ENCODE measurements at regions not wholly inside any gene's neighbourhood (a gene's known extent, or its start where the extent isn't known, plus 50 kb on each side); places are given as distances from the start of the nearest gene placed in this dataset.

- no peak for DNase-seq
Observed at GRCh38 chr12:125685915-125686314, 620.7 kb downstream of the AACS start.

- no peak for DNase-seq
Observed at GRCh38 chr12:125687403-125687802, 622.2 kb downstream of the AACS start.

GRCh38 chr12:125687820-125688219 lies 622.6 kb downstream of the AACS start:
- no peak for DNase-seq

GRCh38 chr12:125688223-125688622 lies 623.0 kb downstream of the AACS start:
- DNase-seq = no peak

GRCh38 chr12:125688881-125689280 lies 623.6 kb downstream of the AACS start:
- DNase-seq = no peak

GRCh38 chr12:125689576-125690410 lies 624.6 kb downstream of the AACS start:
- DNase-seq = no peak

- no peak for DNase-seq
Observed at GRCh38 chr12:125690841-125691240, 625.6 kb downstream of the AACS start.

GRCh38 chr12:125696054-125696453 lies 630.8 kb downstream of the AACS start:
- DNase-seq = no peak

- no peak for DNase-seq
Observed at GRCh38 chr12:125704803-125705202, 639.6 kb downstream of the AACS start.

- DNase-seq = no peak
Observed at GRCh38 chr12:125720961-125721360, 655.7 kb downstream of the AACS start.

- DNase-seq = no peak
Observed at GRCh38 chr12:125734137-125734536, 668.9 kb downstream of the AACS start.

- no peak for DNase-seq
Observed at GRCh38 chr12:125738211-125738610, 673.0 kb downstream of the AACS start.

- DNase-seq = no peak
Observed at GRCh38 chr12:125742413-125742812, 677.2 kb downstream of the AACS start.

- no peak for DNase-seq
Observed at GRCh38 chr12:125744201-125744600, 679.0 kb downstream of the AACS start.

GRCh38 chr12:125755512-125755911 lies 690.3 kb downstream of the AACS start:
- no peak for DNase-seq

GRCh38 chr12:125766091-125766490 lies 700.9 kb downstream of the AACS start:
- DNase-seq = no peak

- no peak for DNase-seq
Observed at GRCh38 chr12:125772403-125772802, 707.2 kb downstream of the AACS start.

GRCh38 chr12:125773033-125773640 lies 707.9 kb downstream of the AACS start:
- DNase-seq = no peak

GRCh38 chr12:125775507-125775906 lies 710.3 kb downstream of the AACS start:
- DNase-seq = no peak

- DNase-seq = no peak
Observed at GRCh38 chr12:125776212-125776611, 711.0 kb downstream of the AACS start.

- DNase-seq = no peak
Observed at GRCh38 chr12:125786143-125786542, 720.9 kb downstream of the AACS start.

GRCh38 chr12:125794401-125794800 lies 729.2 kb downstream of the AACS start:
- DNase-seq = no peak

GRCh38 chr12:125797421-125798175 lies 732.4 kb downstream of the AACS start:
- no peak for DNase-seq

GRCh38 chr12:125804660-125805059 lies 739.4 kb downstream of the AACS start:
- no peak for DNase-seq
